Stimulated activated CD8-positive, alpha-beta memory T cell treated with anti-CD3 and anti-CD28 coated beads, Interleukin-15, amount 100 ng/mL, for 1 hour (primary cell): ENCODE measurements at regions not wholly inside any gene's neighbourhood (a gene's known extent, or its start where the extent isn't known, plus 50 kb on each side); places are given as distances from the start of the nearest gene placed in this dataset.

Experiments used
- DNase-seq: peaks from one replicate; pipeline ENCODE4 v3.0.0-alpha.2; 2020; ENCODE audit warnings: low read depth

DNA sequence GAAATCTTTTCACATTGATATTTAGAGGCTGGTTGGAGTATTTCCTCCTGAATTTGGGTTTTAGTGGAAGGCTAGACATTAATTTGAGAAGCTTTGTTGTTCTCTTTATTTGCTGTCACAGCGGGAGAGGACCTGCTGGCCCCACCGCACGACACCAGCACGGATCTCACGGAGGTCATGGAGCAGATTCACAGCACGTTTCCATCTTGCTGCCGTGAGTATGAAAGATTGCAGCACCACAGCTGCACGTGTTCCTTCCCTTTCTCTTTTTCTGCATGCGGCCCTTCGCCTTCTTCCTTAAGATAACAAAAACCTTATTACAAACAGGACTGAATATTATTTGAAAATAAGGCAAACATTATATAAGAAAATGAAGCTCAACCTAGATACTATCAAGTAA lies 555.5 kb downstream of the UTRN start:
- no peak for DNase-seq

DNA sequence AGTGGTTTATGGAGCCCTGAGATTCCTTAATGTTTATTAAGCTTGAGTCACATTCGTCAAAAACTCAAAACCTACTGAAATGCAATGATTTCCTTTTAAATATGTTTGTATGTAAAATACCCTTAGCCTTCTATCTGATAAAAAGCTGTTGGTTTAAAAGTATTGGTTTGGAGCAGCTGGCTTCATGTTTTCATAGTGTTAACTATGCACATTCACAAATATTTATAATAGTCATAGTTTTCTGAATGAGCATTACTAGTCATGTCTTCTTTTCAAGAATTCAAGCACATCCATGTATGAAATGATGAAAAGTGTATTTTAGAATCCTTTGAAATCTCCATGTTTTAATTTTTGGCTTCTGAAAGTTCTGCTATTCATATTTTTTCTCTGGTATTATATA lies 558.6 kb downstream of the UTRN start:
- no peak for DNase-seq

DNA sequence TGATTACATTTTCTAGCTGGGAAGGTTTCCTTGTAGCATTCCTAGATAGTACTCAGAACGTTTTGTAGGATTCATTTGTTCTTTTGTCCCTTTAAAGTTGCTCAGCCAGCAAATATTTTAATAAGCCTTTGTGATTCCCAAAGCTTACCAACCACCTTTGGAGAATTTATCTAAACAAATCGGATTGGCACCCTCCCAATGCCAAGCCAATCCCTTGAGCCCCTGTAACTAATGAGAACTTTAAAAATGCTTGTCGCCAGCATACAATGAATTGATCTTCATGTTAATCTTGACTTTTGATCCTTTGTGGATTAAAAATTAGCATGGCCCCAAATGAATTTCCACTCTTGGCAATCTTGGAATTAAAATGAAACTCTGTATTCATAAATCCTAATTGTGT lies 559.5 kb downstream of the UTRN start:
- no peak for DNase-seq

DNA sequence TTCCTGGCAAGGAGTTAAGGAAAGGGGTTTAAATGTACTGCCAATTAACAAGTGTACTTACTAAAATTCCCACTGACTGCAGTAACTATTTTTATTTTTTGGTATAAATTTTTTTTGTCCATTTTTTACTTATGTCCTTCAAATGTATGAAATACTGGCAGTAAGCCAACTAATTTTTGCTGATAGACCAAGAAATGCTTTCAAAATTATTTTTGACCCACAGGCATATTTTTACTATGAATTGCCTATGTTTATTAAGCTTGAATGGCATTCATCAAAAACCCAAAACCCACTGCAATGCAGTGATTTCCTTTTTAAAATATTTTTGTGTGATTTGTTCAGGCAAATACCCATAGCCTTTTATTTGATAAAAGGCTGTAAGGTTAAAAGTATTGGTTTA lies 560.1 kb downstream of the UTRN start:
- no peak for DNase-seq

DNA sequence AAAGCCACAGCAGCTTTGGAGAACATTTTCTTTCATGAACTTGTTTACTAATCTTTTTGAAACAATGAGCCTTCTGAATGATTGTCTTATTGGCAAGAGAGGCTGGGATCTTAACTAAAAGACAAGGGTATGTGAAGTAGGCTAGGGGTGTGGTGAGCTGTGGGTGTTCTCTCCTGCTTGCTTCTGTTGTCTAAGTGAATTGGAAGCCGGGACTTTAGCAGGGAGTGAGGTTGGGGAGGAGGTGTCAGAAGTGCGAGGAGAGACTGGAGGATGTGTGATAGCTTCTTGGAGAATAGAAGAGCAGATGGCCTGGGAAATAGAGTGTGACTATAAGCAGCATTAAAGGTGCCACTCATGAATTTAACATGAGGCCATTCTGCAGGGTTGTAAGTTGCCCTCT lies 562.8 kb downstream of the UTRN start:
- DNase-seq: no peak

DNA sequence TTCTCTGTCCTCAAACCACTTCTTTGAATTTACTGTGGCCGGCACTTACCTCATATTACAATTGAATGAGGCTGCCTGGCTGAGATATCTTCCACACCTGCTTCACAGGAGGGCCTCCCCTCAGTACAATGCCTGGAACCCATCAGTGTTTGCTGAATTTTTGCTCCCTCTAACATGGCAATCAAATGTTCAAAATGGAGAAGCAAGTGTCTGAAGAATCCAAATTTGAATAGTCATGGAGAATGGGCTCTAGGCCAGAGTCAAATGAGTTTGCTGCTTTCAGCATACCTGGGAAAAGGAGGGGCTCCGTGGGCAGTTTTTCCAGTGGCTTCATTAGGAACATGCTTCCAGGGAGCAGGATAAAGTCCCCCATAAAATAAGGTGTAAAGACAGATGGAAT lies 564.8 kb downstream of the UTRN start:
- no peak for DNase-seq

DNA sequence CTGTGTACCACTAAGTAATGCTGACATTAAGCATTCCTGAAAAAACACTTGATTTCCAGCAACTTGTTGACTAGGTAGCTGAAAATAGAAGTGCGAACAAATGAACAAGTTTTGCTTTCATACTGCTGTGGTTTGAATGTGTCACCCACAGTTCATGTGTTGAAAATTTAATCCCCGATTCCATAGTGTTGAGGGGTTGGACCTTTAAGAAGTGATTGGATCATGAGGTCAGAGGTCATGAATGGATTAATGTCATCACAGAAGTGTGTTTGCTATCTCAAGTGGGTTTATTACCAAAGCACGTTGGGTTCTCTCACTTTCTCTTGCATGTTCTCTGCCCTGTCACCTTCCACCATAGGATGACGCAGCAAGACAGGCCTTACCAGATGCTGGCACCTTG lies 568.5 kb downstream of the UTRN start:
- no peak for DNase-seq

DNA sequence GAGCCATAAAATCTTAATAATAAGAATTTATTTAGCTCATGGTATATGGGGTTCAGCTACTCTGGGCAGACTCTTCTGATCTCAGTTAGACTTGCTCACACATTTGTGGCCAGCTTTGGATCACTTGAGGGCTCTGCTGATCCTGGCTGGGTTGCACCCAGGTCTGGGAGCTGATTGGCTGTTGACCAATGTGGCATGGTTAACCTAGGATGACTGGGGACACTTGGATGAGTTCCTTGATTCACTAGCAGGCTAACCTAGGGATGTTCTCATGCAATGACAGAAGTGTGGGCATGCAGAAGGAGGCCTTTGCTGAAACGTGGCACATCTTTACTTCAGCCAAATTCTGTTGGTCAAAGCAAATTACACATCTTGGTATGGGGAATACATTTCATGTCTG lies 569.5 kb downstream of the UTRN start:
- DNase-seq: no peak

DNA sequence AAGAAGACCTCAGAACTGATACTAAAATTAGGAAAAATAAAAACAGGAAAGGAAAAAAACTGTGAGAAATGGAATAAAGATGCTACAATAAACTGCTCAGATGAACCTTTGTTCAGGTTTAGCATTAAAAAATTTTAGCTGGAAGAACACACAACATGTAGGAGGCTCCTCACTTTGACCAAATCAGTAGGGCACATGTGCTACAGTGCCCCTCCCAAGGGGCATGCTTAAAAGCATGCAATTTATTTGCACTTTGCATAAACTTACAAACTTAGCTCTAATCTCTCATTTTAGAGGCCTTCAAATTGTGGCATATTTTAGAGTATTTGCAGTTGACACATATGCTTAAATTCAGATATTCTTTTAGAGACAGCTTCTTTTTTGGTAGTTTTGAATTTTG lies 570.2 kb downstream of the UTRN start:
- no peak for DNase-seq

DNA sequence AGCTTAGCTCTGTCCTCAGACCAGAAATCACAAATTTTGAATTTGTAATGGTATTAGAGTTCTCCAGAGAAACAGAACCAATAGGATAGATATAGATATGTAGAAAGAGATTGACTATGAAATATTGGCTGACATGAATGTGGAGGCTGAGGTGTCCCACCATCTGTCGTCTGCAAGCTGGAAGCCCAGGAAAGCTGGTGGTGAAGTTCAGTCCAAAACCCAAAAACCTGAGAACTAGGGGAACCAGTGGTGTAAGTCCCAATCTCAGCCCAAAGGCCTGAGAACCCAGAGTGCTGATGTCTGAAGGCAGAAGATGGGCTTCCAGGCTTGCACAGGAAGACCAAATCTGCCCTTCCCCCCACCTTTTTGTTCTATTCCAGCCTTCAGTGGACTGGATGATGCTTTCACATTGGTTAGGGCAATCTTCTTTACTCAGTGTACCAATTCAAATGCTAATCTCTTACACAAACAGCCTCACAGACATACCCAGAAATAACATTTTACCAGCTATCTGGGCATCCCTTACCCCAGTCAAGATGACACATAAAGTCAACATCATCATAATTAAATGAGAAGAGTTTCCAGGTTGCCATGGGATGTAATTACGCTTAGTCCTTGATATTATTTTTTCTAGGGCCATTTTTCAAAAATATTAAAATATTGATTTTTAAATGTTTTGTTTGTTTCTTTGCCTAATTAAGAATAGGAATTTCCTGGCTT lies 570.8 kb downstream of the UTRN start:
- no peak for DNase-seq

DNA sequence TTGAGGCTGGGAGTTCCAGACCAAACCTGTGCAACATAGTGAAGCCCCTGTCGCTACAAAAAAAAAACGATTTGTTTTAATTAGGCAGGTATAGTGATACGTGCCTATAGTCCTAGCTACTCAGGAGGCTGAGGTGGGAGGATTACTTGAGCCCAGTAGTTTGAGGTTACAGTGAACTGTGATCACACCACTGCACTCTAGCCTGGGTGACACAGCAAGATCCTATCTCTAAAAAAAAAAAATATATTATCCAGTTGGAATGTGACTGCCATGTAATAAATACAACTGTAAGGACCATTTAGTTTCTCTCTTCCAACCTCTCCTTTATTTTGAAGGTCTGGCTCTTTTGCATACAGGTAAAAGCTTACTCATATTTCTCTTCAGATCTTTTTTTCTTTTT lies 571.5 kb downstream of the UTRN start:
- DNase-seq: no peak

DNA sequence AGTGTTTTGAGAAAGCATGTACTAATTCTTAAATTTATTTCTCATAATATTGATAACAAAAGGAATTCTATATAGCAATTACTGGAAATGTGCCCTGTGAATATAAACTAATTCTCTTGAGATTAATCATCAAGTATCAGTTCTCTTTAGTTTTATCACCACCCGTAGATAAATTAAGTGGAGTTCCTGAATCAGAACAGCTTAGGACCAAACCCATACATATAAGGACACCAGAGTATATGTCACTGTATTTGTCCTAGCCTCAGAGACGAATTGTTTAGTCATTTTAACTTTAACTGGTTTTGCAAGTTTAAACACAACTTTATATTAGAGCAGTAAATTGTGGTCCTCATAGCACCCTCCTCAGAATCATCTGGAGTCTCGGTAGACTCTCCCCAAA lies 572.0 kb downstream of the UTRN start:
- DNase-seq: no peak

DNA sequence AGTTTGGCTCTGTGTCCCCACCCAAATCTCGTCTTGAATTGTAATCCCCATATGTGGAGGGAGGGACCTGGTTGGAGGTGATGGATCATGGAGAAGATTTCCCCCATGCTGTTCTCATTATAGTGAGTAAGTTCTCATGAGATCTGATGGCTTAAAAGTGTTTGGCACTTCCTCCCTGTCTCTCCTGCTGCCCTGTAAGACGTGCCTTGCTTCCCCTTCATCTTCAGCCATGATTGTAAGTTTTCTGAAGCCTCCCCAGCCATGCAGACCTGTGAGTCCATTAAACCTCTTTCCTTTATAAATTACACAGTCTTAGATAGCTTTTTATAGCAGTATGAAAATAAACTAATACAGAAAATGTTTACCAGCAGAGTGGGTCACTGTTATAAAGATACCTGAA lies 577.6 kb downstream of the UTRN start:
- DNase-seq: no peak

DNA sequence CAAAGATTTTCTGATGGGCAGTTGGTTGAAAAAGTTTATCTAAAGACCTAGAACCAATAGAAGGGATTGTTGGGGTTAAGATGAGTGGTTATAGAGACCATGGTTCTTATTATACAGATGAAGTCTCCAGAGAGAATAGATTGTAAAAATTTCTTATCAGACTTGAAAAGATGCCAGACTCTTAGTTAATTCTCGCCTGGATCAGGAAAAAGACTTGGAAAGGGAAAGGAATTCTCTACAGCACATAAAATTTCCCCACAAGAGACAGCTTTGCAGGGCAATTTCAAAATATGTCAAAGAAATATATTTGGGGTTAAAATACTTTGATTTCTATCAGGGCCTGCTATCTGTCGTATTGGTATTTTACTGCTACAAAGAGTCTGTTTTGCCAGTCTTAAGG lies 582.6 kb downstream of the UTRN start:
- no peak for DNase-seq

DNA sequence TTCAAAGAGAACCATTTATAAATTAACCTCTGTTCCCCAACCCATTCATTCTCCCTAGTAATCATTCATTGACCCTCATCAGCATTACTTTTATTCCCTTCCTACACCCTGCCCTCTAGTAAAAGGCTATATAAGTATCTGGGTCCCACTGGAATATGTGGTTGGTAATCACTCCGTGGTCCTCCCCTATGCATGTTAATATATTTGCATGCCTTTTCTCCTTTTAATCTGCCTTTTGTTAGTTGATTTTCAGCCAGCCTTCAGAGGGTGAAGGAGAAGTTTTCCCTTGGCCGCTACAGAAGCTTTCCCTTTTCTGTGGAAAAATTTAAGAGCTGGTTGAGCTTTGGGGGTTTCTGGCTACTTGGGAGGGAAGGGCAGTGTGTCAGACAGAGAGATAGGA lies 585.6 kb downstream of the UTRN start:
- no peak for DNase-seq

DNA sequence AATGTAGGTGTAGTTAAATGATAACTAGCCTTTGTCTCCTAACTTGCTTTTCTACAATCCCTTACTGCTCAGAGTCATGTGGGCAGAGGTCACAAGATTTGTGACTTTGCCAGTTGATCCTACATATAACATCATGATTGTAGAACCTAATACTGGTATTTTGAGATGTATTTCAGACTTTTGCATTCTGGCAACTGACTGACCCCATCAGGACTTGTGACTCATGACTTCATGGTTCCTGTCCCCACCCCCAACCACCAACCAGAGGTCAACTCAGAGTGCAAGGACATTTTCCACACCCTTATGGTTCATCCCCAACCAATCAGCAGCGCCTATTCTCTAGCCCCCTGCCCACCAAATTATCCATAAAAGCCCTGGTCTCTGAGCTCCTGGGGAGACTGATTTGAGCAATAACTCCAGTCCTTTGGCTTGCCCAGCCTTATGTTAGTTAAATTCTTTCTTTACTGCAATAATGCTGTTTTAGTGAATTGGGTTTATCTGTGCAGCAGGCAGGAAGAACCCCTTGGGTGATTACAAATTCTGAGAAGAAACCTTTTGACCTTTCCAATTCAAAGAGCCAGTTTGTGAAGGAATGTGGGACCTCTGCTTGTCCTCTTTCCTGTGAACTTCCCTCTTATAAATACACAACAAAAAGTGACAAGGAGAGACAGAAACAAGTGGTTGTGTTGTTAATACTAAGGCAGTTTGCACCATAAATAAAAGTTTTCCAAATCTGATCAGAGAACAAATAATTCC lies 588.7 kb downstream of the UTRN start:
- no peak for DNase-seq

DNA sequence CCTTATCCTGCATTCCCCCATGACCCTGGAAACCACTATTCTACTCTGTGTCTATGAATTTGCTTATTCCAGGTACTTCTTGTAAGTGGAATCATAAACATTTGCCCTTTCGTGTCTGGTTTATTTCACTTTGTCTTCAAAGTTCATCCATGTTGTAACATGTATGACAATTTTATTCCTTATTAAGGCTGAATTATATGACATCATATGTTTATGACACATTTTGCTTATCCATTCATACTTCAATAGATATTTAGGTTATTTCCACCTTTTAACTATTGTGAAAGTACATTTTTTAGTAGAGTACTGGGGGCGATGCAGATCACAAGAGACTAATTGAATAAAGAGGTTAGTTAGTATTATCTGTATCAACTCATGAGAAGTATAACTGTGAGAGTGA lies 591.6 kb downstream of the UTRN start:
- no peak for DNase-seq

DNA sequence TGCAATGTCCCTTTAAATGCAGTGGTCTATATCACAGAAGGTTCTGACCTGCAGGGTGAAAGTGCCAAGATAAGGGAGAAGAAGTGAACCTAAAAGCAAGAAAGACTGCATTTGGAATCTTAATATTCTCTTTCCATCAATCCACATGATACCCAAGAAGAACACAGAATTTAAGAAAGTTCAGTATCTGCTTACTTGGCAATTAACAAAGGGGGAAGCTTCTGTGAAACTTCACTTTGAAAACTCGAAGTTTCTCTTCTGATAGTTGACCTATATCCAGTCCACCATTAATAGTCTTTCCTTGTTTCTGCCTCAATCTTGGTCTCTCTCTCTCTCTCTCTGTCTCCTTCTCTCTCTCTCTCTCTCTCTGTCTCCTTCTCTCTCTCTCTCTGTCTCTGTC lies 592.0 kb downstream of the UTRN start:
- no peak for DNase-seq

DNA sequence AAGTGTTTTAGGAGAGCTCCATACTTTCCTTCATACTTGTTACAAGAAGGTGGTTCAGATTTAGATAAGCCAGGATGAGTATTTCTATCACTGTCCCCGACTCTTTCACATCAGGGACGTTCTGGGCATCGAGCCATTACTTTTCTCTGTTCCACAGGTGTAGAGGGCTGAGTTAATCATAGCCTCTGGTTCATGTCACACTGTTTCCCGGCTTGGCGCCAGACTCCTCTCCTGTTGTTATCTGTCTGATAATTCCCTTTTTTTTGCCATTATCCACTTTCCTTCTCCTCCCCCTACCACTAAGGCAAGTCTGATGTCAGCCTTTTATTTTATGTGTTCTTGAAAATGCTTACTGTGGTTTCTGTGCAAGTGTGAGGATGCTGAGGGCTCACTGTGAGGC lies 593.4 kb downstream of the UTRN start:
- no peak for DNase-seq

DNA sequence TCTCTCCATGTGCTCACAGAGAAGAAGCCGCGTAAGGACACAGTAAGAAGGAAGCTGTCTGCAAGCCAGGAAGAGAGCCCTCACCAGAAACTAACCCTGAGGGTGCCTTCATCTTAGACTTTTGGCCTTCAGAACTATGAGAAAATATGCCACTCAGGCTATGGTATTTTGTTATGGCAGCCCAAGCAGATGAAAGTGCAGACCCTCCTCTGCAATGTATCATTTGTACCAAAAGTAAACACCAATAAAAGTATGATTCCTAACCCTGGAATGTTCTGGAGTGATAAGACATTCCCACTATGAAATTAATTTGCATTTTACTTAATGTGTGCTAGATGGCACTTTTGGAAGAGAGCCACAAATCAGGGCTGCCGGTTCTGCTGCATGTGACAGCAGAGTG lies 594.3 kb downstream of the UTRN start:
- no peak for DNase-seq

DNA sequence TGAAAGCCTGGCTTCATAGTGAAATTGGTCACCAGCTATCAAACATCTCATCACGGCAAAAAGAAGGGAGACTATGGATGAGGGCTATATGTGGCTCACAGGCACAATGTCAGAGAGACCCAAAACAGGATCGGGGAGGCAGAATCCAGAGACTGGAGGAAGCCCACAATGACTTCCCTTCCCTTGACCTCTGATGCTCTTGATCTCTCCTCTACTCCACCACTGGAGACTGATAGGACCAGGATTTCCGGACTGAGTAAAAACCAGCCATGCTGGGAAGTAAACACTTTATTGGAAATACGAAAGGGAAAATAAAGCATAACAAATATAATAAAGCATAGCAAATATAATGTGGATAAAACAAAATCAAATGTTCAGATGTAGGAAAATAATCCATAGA lies 597.3 kb downstream of the UTRN start:
- no peak for DNase-seq

DNA sequence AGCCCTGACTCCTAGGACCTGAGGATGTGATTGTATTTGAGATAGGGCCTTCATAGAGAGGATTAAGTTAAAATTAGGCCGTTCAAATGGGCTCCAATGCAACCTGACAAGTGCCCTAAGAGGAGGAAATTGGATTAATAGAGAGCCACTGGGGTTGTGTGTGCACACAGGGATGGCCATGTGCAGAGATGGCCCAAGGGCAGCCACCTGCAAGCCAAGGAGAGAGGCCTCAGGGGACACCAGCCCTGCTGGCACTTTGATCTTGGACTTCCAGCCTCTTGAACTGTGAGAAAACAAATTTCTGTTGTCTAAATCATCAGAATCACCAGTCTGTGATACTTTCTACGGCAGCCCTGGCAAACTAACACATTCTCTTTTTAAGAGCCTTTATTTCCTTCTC lies 598.8 kb downstream of the UTRN start:
- DNase-seq: no peak

DNA sequence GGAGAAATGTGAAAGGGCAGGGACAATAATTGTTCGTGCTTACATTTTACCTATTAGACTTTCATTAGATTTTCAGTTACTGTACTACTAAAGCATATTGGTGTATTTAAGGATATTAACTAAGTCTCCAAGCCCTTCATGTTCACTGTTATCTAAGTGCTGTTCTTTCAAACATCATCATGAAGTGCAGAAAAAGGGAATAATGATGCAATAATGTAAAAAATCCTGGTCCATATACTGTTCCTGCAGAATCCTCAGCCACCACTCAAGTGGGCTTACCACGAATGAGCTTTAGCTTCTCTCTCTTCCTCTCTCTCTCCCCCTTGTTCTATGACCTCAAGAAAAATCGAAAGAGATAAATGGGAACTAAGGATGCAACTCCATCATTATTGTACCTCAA lies 600.7 kb downstream of the UTRN start:
- no peak for DNase-seq

DNA sequence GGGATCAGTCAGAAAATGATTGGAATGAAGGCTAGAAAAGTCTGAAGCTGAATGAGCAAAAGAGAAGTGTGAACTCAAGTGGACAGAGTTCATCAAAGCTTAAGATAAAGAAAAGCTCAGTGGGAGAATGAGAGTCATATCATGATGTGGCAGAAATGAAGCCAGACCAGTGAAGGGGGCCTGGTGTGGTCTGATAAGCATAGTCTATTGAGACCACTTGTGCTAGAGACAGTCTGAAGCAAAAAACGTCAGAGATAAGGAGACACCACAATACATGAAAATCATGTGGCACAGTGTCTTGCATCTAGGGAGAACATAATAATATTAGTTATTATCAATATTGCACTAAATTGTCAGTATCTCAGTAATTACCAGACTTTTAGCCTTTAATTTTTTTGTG lies 601.5 kb downstream of the UTRN start:
- no peak for DNase-seq
